ELR (cell line): ENCODE measurements at regions not wholly inside any gene's neighbourhood (a gene's known extent, or its start where the extent isn't known, plus 50 kb on each side); places are given as distances from the start of the nearest gene placed in this dataset.
"Not testable (repeated sequence)": the region's sequence is repeated elsewhere in the genome, so short reads cannot be mapped to it uniquely, and the experiment has no call there.

ENCODE experiments used
- DNase-seq: peaks from one replicate; pipeline ENCODE4 v3.0.0-alpha.2; 2015; ENCODE audit warnings: low read depth

GRCh38 chr3:150328654-150329040, 79.5 kb upstream of the TSC22D2 start:
- no peak for DNase-seq

GRCh38 chr3:150327678-150328653, 80.1 kb upstream of the TSC22D2 start:
- DNase-seq = no peak

- no peak for DNase-seq
Measured at GRCh38 chr3:150324788-150325187, 83.3 kb upstream of the TSC22D2 start.

- DNase-seq = no peak
Measured at GRCh38 chr3:150324245-150324644, 83.9 kb upstream of the TSC22D2 start.

GRCh38 chr3:150323770-150324169, 84.3 kb upstream of the TSC22D2 start:
- DNase-seq = no peak

GRCh38 chr3:150323091-150323490, 85.0 kb upstream of the TSC22D2 start:
- DNase-seq = not testable (repeated sequence)

GRCh38 chr3:150320971-150321370, 87.1 kb upstream of the TSC22D2 start:
- DNase-seq = not testable (repeated sequence)

GRCh38 chr3:150319900-150320299, 88.2 kb upstream of the TSC22D2 start:
- DNase-seq = peak; percentile 99

GRCh38 chr3:150317469-150317868, 90.6 kb upstream of the TSC22D2 start:
- no peak for DNase-seq

- no peak for DNase-seq
Measured at GRCh38 chr3:150315721-150316120, 92.4 kb upstream of the TSC22D2 start.

GRCh38 chr3:150314248-150315004, 93.7 kb upstream of the TSC22D2 start:
- no peak for DNase-seq

GRCh38 chr3:150312018-150312657, 96.0 kb upstream of the TSC22D2 start:
- DNase-seq = peak; percentile 47

GRCh38 chr3:150311156-150311555, 96.9 kb upstream of the TSC22D2 start:
- no peak for DNase-seq

GRCh38 chr3:150309557-150309956, 98.5 kb upstream of the TSC22D2 start:
- peak; percentile 96 for DNase-seq

GRCh38 chr3:150309257-150309542, 98.9 kb upstream of the TSC22D2 start:
- DNase-seq = no peak

GRCh38 chr3:150308481-150309256, 99.4 kb upstream of the TSC22D2 start:
- peak; percentile 25 for DNase-seq

GRCh38 chr3:150308037-150308319, 100.1 kb upstream of the TSC22D2 start:
- no peak for DNase-seq

- no peak for DNase-seq
Measured at GRCh38 chr3:150307311-150308036, 100.6 kb upstream of the TSC22D2 start.

- no peak for DNase-seq
Measured at GRCh38 chr3:150306906-150307305, 101.2 kb upstream of the TSC22D2 start.

GRCh38 chr3:150306083-150306482, 102.0 kb upstream of the TSC22D2 start:
- DNase-seq = no peak

GRCh38 chr3:150303768-150304167, 104.3 kb upstream of the TSC22D2 start:
- peak; percentile 42 for DNase-seq
